Sigmoid colon (tissue), 4 donors: ENCODE measurements at regions not wholly inside any gene's neighbourhood (a gene's known extent, or its start where the extent isn't known, plus 50 kb on each side); places are given as distances from the start of the nearest gene placed in this dataset.

Source experiments
- EP300 ChIP-seq, 4 donors: sonication (generic); formaldehyde crosslinking; IDR thresholded peaks; one replicate each; pipeline ENCODE4 v1.6.1; 2017; ENCODE audit warnings: antibody characterized with exemption in 4 of 4
- POLR2A ChIP-seq, 2 donors: fragments of 450-650 bp; IDR thresholded peaks; one replicate each; pipeline ENCODE4 v1.6.1; 2016; ENCODE audit warnings: antibody characterized with exemption in 2 of 2, mild to moderate bottlenecking in 2 of 2, moderate library complexity in 2 of 2
- POLR2AphosphoS5 ChIP-seq, 4 donors: sonication (generic); formaldehyde crosslinking; IDR thresholded peaks; one replicate each; pipeline ENCODE4 v1.6.1; 2017; ENCODE audit warnings: antibody characterized with exemption in 4 of 4
- TF ChIP-seq, protein P1 (sequence below), 4 experiments: fragments of 450-650 bp in 3 of 4; fragments of 200-600 bp in 1 of 4; IDR thresholded peaks; one replicate each; pipeline ENCODE4 v1.5.1; 2016 to 2019; ENCODE audit warnings: antibody characterized with exemption in 4 of 4, mild to moderate bottlenecking in 3 of 4, moderate library complexity in 2 of 4

DNA sequence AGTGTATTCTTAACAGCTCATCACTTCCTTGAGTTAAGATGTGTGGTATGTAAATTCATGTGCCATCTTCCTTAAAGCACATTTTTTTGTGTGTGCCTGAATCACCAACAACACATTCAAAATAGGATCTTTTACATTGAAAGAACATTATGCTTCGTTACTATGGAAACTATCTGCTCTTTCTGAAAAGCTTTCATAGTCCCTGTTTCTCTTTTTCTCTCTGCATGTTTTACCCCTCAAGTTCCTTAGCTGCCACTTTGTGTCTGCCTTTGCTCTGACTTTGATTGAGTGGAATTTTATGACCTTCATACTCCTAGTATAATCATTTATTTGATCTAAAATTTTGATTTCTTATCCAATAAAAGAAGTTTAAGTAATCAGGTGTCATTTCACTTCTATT, 880.3 kb upstream of the FOXG1 start:
- TF ChIP-seq POLR2A (IDR thresholded peaks at IDR 0.05) (no peak), POLR2AphosphoS5 (IDR thresholded peaks at IDR 0.05) (no peak), EP300 (IDR thresholded peaks at IDR 0.05) (no peak)
- TF ChIP-seq, protein P1, sequence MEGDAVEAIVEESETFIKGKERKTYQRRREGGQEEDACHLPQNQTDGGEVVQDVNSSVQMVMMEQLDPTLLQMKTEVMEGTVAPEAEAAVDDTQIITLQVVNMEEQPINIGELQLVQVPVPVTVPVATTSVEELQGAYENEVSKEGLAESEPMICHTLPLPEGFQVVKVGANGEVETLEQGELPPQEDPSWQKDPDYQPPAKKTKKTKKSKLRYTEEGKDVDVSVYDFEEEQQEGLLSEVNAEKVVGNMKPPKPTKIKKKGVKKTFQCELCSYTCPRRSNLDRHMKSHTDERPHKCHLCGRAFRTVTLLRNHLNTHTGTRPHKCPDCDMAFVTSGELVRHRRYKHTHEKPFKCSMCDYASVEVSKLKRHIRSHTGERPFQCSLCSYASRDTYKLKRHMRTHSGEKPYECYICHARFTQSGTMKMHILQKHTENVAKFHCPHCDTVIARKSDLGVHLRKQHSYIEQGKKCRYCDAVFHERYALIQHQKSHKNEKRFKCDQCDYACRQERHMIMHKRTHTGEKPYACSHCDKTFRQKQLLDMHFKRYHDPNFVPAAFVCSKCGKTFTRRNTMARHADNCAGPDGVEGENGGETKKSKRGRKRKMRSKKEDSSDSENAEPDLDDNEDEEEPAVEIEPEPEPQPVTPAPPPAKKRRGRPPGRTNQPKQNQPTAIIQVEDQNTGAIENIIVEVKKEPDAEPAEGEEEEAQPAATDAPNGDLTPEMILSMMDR (IDR thresholded peaks at IDR 0.05) = no peak
